GM12873 (cell line): ENCODE measurements at regions not wholly inside any gene's neighbourhood (a gene's known extent, or its start where the extent isn't known, plus 50 kb on each side); places are given as distances from the start of the nearest gene placed in this dataset.
A peak's percentile ranks its signal among the peaks of the same experiment; 100 is the strongest.

ENCODE experiments used
- CTCF ChIP-seq: IDR thresholded peaks from 2 replicates; pipeline ENCODE4 v1.5.1; 2012; ENCODE audit warnings: low read depth, mild to moderate bottlenecking, moderate library complexity, low read length, control low read depth; ENCODE audit not compliant: insufficient read depth; ENCODE audit errors: missing control alignments

DNA sequence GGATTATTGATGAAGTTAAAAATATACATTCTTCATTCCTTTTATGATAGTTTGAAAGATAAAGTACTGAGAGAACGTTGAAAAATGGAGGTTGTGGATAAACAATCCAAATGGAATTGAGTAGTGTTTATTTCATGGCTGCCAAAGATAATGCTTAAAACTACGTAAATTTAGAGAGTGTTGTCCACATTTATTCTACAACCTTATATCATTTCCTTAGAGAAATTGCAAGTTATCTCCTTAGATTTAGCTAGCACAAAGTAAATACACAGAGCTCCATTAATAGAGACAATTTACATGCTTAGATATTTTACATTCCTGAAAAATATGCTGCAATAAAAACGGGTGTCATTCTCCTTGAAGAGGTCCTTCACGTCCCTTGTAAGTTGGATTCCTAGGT, 146.5 kb upstream of the CCDC179 start:
- TF ChIP-seq CTCF = no peak

DNA sequence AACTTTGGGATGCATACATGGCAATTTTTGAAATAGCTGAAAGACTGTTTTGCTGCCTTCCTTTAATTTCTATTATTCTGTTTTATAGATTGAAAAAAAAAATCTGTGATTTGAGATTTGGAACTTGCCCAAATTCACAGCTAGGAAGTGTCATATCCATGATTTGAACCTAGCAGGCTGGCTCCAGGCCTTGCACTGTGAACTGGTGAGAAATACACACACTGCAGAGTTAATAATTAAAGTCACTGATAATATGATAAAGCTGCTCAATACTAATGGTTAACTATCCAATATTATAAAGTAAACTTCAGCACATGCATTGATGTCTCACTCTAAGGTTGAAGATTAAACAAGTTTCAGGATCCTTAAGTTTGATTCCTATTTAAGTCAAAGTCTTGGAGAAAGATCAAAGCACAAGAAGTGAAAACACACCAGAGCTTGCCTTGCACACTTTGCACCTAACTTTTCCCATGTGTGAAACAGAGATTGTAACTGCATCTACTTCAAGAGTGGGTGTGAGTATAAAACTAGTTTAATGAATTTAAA, 150.6 kb upstream of the CCDC179 start:
- no peak for TF ChIP-seq CTCF

DNA sequence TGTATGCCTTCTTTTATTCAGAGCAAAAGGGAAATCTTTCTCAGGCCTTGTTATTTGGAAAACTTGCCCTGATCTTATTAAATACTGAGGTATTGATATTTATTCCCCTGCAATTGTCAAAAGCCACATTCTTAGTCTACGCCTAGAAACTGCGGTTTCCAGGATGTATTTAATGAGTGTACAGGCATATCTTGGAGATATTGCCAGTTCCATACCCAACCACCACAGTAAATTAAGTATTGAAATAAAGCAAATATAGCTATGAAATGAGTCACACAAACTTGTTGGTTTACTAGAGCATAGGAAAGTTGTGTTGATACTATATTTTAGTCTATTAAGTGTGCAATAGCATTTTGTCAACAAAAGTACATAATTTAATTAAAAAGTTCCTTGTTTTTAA, 152.7 kb upstream of the CCDC179 start:
- TF ChIP-seq CTCF = no peak

DNA sequence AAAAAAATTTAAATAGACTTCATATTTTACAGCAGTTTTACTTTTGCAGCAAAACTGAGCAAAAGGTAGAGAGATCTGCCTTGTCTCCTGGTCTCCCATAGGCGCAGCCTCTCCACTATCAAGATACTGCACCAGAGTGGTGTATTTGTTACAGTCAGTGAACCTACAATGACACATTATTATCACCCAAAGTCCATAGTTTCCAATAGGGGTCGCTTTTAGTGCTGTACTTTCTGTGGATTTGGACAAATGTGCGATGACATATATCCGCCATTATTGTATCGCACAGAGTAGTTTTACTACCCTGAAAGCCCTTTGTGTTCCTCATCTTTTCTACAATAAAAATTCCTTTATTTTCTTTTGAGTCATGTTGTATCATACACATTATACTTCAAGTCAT, 153.2 kb upstream of the CCDC179 start:
- no peak for TF ChIP-seq CTCF

GRCh38 chr11:23021287-23021863, 161.1 kb upstream of the CCDC179 start:
- peak; percentile 64 for TF ChIP-seq CTCF

- no peak for TF ChIP-seq CTCF
These were observed 162.6 kb upstream of the CCDC179 start for GRCh38 chr11:23022854-23023253.

DNA sequence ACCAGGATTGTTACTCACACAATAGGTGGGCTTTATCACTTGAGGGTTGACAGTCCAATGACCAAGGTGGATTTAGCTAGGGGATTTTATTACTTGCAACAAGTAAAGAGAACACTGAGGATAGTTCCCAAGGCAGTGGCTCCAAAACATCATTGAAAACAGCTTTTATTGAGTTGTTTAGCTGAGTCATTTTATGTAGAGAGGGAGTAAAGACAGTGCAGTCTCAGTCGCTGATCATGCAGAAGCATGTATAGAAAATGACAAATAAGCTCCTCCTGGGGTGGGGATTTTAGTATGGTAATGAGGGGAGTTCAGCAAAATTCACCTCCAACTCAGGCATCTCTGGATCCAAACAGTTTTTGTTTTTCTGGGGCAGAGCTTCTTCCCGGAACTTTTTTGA, 163.0 kb upstream of the CCDC179 start:
- TF ChIP-seq CTCF = no peak
